GM19351 (cell line): ENCODE measurements at regions not wholly inside any gene's neighbourhood (a gene's known extent, or its start where the extent isn't known, plus 50 kb on each side); places are given as distances from the start of the nearest gene placed in this dataset.

Experiments used
- ATAC-seq: cut with Tn5 transposase; IDR thresholded peaks from one replicate; pipeline ENCODE4 v1.9.1; 2021; ENCODE audit warnings: mild to moderate bottlenecking, moderate library complexity; ENCODE audit not compliant: unreplicated experiment

DNA sequence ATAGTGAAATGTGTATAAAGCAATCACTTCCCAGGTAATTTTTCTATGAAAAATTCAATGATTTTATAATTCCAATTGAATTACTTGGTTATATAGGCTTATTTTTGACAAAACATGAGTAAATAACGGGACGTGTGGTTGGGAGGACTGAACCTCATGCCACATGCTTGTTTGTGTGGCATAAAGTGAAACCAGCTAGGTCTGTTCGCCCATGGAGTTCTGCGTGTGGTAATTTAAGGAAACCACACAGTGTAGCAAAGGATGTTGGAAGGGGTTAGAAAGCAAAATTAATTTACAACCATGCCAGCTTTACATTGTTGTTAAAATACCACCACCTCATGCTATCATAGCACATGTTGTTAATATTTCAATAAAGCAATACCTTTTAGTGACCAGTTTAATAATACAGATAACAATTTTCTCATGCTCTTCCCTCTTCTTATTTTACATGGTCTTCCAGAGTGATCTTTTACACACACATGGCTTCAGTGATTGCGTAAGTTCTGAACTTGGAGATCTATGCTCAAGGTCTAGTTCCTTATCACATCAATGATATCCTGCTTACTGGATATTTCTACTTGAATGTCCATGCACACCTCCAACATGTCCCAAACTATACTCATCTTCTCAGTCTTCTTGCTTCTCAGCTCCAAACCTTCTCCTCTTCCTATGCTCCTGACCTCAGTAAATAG, 156.4 kb upstream of the ITGA4 start:
- no peak for ATAC-seq

DNA sequence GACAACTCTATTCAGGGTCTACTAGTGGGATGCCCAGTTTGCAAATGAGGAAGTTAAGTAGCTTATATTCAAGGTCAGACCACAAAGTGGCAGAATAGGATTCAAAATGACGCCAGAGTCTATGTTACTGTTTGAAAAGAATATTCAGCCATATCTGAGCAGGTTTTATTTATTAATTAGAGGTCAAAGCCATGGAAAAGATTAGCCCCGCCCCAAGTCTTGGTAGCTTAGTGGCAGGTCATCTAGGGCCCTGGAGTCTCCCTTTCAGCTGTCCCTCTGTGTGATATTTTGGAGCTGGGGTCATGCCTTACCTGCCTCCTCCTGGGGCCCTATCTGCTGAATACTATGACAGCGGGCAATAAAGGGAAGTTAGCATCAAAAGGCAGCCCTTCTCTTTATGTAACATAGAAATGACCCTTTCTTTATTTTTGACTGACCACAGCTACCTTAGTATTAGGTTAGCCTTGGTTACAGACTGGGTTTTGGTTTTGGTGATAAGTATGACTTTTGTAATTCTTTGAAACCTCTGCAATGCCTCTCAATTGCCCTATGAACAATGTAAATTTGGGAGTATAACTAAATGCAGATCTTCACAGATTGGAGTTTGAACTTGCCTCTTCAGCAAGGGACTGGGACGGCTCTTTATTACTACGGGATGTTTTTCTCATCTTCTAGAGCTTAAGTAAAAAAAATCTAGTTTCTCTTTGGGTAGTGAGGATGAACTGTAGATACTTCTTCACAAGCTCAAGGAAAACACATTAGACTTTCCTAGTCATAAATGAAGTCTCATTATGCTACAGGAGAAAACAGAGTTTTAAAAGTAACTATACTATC, 153.0 kb upstream of the ITGA4 start:
- peak; percentile 24 for ATAC-seq

- ATAC-seq = peak; percentile 86
Observed at GRCh38 chr2:181305301-181306123, 151.7 kb upstream of the ITGA4 start.

DNA sequence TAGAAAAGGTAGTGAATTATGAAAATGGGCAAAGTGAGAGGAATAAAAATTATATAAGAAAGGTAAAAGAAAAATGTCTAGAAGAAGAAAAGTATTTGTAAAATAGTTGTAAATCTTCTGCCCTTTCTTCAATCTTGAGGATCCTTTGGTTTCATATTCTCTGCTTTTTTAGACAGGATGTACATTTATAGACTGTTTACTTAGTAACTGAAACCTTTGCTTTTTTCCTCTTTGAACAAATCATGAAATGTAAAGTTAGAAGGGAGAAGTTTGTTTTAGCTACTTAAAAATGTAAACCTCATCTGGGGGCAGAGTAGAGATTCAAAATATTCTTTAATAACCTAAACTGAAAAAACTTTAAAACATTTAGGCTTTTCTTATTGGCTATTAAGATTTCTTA, 150.4 kb upstream of the ITGA4 start:
- no peak for ATAC-seq

GRCh38 chr2:181307203-181307991, 149.8 kb upstream of the ITGA4 start:
- ATAC-seq = no peak

GRCh38 chr2:181308766-181309515, 148.2 kb upstream of the ITGA4 start:
- no peak for ATAC-seq

- no peak for ATAC-seq
Observed at GRCh38 chr2:181309586-181309985, 147.6 kb upstream of the ITGA4 start.

GRCh38 chr2:181310967-181311366, 146.2 kb upstream of the ITGA4 start:
- ATAC-seq = no peak

- peak; percentile 22 for ATAC-seq
Observed at GRCh38 chr2:181311837-181312236, 145.3 kb upstream of the ITGA4 start.

DNA sequence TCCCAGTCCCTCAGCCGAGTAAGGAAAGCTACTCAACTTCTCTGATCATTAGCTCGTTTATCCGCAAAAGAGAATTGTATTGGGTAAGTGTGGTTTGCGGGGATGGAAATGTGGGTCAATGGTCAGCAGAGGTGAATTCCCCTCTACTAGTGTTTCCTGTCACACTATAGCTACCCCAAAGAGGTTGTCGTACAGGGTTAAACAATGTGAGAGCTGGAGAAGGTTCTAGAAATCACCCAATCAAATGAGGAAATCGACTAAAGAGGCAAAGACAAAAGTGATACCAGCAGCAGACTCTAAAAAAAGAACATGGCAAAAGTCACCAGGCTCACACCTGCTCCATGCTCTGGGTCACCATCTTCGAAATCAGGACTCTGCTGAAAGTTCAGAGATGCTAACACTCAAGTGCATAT, 144.7 kb upstream of the ITGA4 start:
- ATAC-seq = peak; percentile 79

DNA sequence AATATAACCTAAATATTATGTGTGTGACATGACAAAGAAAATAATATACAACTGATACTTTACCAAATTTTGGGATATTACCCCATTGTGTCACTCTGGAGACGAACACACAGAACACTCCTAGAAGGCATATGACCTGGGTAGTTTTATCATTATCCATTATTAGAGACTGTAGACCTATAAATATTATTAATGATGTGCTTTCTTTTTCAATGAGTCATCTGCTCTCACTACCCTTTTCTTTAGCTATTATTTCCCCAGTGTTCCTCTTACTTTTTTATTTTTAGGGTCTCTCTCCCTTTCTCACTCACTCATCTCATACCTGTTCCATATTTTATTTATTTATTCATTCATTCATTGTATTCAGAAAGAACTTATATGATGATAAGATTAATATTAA, 143.3 kb upstream of the ITGA4 start:
- peak; percentile 26 for ATAC-seq

GRCh38 chr2:181314551-181314950, 142.6 kb upstream of the ITGA4 start:
- ATAC-seq = no peak

- ATAC-seq = no peak
Observed at GRCh38 chr2:181317511-181317910, 139.7 kb upstream of the ITGA4 start.

DNA sequence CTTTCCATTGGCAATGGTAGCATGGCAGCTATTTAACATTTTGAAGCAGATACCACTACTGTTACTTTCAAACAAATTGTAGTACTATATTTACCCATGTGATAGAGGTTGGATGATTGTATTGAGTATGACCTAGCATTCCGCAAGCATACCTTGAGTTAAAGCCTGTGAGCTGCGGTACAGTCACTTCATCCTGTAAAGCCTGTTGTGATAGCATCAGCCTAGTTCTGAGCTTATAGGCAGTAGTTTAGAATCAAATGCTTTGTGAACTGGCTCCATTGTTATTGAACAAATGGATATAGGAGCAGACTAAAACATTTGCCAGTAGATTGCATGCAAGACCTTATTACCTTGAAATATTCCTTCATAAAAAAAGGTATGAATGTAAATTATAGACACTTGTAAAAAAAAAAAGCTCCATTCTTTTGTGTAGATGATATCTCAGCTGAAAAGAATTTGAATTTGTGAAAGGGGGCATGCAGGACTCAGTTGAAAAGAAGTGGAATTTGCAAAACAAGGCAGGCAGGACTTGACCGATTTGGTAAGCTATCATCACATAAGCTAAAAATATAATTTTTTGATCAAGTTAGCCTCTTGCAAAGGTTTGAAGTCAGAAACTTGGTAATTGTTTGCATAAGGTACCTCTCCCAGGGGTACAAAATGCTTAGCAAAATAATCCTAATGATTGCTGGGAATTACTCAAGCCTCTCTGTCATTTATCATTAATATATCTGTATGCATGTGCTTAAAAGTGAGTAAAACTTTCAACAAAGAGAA, 138.5 kb upstream of the ITGA4 start:
- no peak for ATAC-seq

DNA sequence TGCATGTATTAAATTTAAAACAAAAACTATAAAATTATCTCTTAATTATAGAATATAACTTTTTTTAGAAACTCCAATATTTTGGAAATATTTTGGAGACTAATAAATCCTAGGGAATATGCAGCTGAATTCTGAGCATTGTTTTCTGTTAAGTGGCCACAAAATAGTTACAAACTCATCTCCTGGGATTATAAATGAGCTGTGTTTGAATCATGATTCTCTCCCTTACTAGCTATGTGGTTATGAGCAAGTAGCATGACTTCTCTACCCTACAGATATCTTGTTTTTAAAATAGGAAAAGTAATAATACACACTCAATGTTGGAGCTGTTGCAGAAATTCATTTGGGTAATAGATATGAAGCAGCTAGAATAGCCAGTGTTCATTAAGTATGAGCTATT, 137.9 kb upstream of the ITGA4 start:
- no peak for ATAC-seq

- no peak for ATAC-seq
Observed at GRCh38 chr2:181320638-181321037, 136.5 kb upstream of the ITGA4 start.

GRCh38 chr2:181324912-181325311, 132.3 kb upstream of the ITGA4 start:
- no peak for ATAC-seq

DNA sequence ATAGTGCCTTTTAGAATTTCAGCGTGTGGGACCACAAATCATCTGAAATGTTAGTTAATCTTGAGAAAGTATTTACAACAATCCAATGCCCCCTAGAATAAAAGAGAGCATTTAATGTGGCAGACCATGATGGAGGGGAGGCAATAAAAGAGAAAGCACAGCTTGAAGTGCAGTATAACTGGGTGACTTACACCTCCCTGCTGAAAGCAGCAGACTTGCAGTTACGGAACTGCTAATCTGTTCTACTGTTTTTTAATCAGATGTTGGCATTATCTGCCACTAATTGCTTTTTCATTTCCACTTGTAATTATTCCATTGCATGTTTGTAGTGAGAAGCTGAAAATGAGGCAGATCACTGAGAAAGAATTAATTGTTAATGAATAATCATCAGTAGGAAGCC, 130.5 kb upstream of the ITGA4 start:
- ATAC-seq = no peak

DNA sequence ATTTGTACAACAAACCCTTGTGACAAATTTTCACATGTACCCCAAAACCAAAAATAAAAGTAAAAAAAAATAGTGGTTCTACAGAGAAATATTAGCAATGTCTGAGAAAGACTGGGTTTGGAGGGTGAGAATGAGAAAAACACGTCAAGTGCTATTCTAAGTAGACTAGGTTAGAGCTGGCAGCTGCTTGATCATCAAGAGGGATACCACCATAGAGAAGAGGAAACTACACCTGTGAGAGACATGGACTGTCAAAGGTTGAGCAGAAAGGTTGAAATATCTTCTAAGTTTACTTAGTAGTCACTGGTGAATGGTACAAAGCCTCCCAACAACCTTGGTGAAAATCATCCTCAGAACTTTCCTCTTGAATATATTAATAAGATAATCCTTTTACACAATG, 126.9 kb upstream of the ITGA4 start:
- ATAC-seq = no peak
